ENCODE measurements at regions not wholly inside any gene's neighbourhood (a gene's known extent, or its start where the extent isn't known, plus 50 kb on each side); places are given as distances from the start of the nearest gene placed in this dataset.
"Not testable (repeated sequence)": the region's sequence is repeated elsewhere in the genome, so short reads cannot be mapped to it uniquely, and the experiment has no call there.

GRCh38 chr17:6251640-6252039 is 181.5 kb downstream of the WSCD1 start:
- not testable (repeated sequence) for DNase-seq

GRCh38 chr17:6249732-6250131 is 179.6 kb downstream of the WSCD1 start:
- DNase-seq, result no peak

GRCh38 chr17:6248061-6248460 is 177.9 kb downstream of the WSCD1 start:
- DNase-seq, result no peak

GRCh38 chr17:6245301-6246177 is 175.4 kb downstream of the WSCD1 start:
- DNase-seq, result no peak

GRCh38 chr17:6244796-6245195 is 174.6 kb downstream of the WSCD1 start:
- DNase-seq, result no peak

- DNase-seq, result no peak
Observed at GRCh38 chr17:6244253-6244652, 174.1 kb downstream of the WSCD1 start.

GRCh38 chr17:6243186-6243585 is 173.0 kb downstream of the WSCD1 start:
- no peak for DNase-seq

- DNase-seq, result no peak
Observed at GRCh38 chr17:6241996-6242395, 171.8 kb downstream of the WSCD1 start.

- DNase-seq, result no peak
Observed at GRCh38 chr17:6241381-6241780, 171.2 kb downstream of the WSCD1 start.

- DNase-seq, result no peak
Observed at GRCh38 chr17:6240601-6241000, 170.4 kb downstream of the WSCD1 start.

- DNase-seq, result no peak
Observed at GRCh38 chr17:6240001-6240400, 169.8 kb downstream of the WSCD1 start.

GRCh38 chr17:6239241-6239798 is 169.1 kb downstream of the WSCD1 start:
- DNase-seq, result no peak

GRCh38 chr17:6233856-6234255 is 163.7 kb downstream of the WSCD1 start:
- no peak for DNase-seq

- DNase-seq, result no peak
Observed at GRCh38 chr17:6233339-6233738, 163.2 kb downstream of the WSCD1 start.

GRCh38 chr17:6232732-6233101 is 162.5 kb downstream of the WSCD1 start:
- no peak for DNase-seq

GRCh38 chr17:6231886-6232731 is 161.9 kb downstream of the WSCD1 start:
- peak; percentile 20 for DNase-seq

GRCh38 chr17:6231465-6231864 is 161.3 kb downstream of the WSCD1 start:
- DNase-seq, result no peak

GRCh38 chr17:6218333-6218732 is 148.2 kb downstream of the WSCD1 start:
- DNase-seq, result no peak

GRCh38 chr17:6215071-6216035 is 145.2 kb downstream of the WSCD1 start:
- no peak for DNase-seq

GRCh38 chr17:6213859-6214258 is 143.7 kb downstream of the WSCD1 start:
- DNase-seq, result no peak

GRCh38 chr17:6212766-6213165 is 142.6 kb downstream of the WSCD1 start:
- DNase-seq, result no peak

GRCh38 chr17:6209829-6210228 is 139.7 kb downstream of the WSCD1 start:
- DNase-seq, result no peak

All from fibroblast of skin of right quadriceps (primary cell).